ENCODE measurements at regions not wholly inside any gene's neighbourhood (a gene's known extent, or its start where the extent isn't known, plus 50 kb on each side); places are given as distances from the start of the nearest gene placed in this dataset.

- Mint-ChIP-seq H3K4me1 (no peaks in the 10 kb centered on the region), H3K27me3 (no peaks in the 10 kb centered on the region), H3K4me3 (no peak overlapping the region), H3K27ac (no peak overlapping the region), H3K9me3 (ENCODE audit: insufficient read depth) (no peaks in the 10 kb centered on the region)
- no peak overlapping the region for H3K4me2 ChIP-seq (replicated peaks; ENCODE audit: low read depth, low read length, poor library complexity, severe bottlenecking)
- no peaks in the 10 kb centered on the region for H3K27me3 ChIP-seq (replicated peaks in 1 of 4; ENCODE audit: control extremely low read depth in 1 of 4, control insufficient read depth in 3 of 4, insufficient read depth in 4 of 4, low read length in 3 of 4)
- no peak overlapping the region for H2AFZ ChIP-seq (ENCODE audit: insufficient read depth, low read depth, low read length, poor library complexity, severe bottlenecking)
- no peaks in the 10 kb centered on the region for H4K20me1 ChIP-seq (ENCODE audit: control insufficient read depth, insufficient read depth, low read length, poor library complexity, severe bottlenecking)
- no peak overlapping the region for H3K27ac ChIP-seq (ENCODE audit: low read length in 2 of 2)
- no peak for TF ChIP-seq EZH2 (IDR thresholded peaks at IDR 0.05; ENCODE audit: borderline replicate concordance, insufficient read depth, low read depth, low read length, poor library complexity, severe bottlenecking)
- no peak for TF ChIP-seq CTCF (IDR thresholded peaks at IDR 0.05)
- no peaks in the 10 kb centered on the region for H3K79me2 ChIP-seq (ENCODE audit: control insufficient read depth, insufficient read depth, low read length)
- WGBS (ENCODE audit: insufficient coverage): no CpG with 5 or more reads among the region's 2 CpGs
- ATAC-seq (ENCODE audit: low read depth) (no peak), DNase-seq (no peak)
- H3K9me3 ChIP-seq (ENCODE audit: control extremely low read depth in 1 of 3, control insufficient read depth in 2 of 3, insufficient read depth in 1 of 3, low read length in 2 of 3): peaks cover 0 to 1% (median 0%) of the 10 kb centered on the region in 3 donors
- intact Hi-C loops (cut with micrococcal nuclease): no loop called here
- ChIA-PET POLR2A (no interaction called here), CTCF (no interaction called here)
- H3K4me1 ChIP-seq (ENCODE audit: control insufficient read depth in 2 of 2, insufficient read depth in 2 of 2, low read length in 2 of 2): no peaks in the 10 kb centered on the region
- H3K4me3 ChIP-seq (ENCODE audit: control extremely low read depth in 1 of 5, extremely low read depth in 1 of 5, insufficient read depth in 1 of 5, low read depth in 2 of 5, low read length in 4 of 5): no peak overlapping the region
- no peaks in the 10 kb centered on the region for H3K36me3 ChIP-seq (replicated peaks in 1 of 2; ENCODE audit: control extremely low read depth in 1 of 2, control insufficient read depth in 1 of 2, extremely low read depth in 1 of 2, insufficient read depth in 2 of 2, low read length in 1 of 2)
- no peak overlapping the region for H3K9ac ChIP-seq (ENCODE audit: low read length)
These were observed 215.9 kb upstream of the AADAT start for GRCh38 chr4:170305627-170306026.

GRCh38 chr4:170281027-170281426 is 191.3 kb upstream of the AADAT start:
- ATAC-seq (ENCODE audit: low read depth): no peak
- Mint-ChIP-seq H3K27me3 (peaks cover 3% of the 10 kb centered on the region), H3K27ac (no peak overlapping the region), H3K4me3 (no peak overlapping the region), H3K9me3 (ENCODE audit: insufficient read depth) (no peaks in the 10 kb centered on the region), H3K4me1 (no peaks in the 10 kb centered on the region)
- no peak overlapping the region for H3K4me2 ChIP-seq (replicated peaks; ENCODE audit: low read depth, low read length, poor library complexity, severe bottlenecking)
- intact Hi-C loops (cut with micrococcal nuclease): no loop called here
- TF ChIP-seq CTCF (IDR thresholded peaks at IDR 0.05) (no peak), EZH2 (IDR thresholded peaks at IDR 0.05; ENCODE audit: borderline replicate concordance, insufficient read depth, low read depth, low read length, poor library complexity, severe bottlenecking) (no peak)
- no peaks in the 10 kb centered on the region for H3K4me1 ChIP-seq (ENCODE audit: control insufficient read depth in 2 of 2, insufficient read depth in 2 of 2, low read length in 2 of 2)
- POLR2A ChIA-PET: no interaction called here
- DNase-seq: no peak
- no peaks in the 10 kb centered on the region for H3K79me2 ChIP-seq (ENCODE audit: control insufficient read depth, insufficient read depth, low read length)
- no CpG with 5 or more reads among the region's 2 CpGs for WGBS (ENCODE audit: insufficient coverage)
- H3K4me3 ChIP-seq (ENCODE audit: control extremely low read depth in 1 of 5, extremely low read depth in 1 of 5, insufficient read depth in 1 of 5, low read depth in 2 of 5, low read length in 4 of 5): no peak overlapping the region
- no peaks in the 10 kb centered on the region for H3K36me3 ChIP-seq (replicated peaks in 1 of 2; ENCODE audit: control extremely low read depth in 1 of 2, control insufficient read depth in 1 of 2, extremely low read depth in 1 of 2, insufficient read depth in 2 of 2, low read length in 1 of 2)
- H3K27me3 ChIP-seq (replicated peaks in 1 of 4; ENCODE audit: control extremely low read depth in 1 of 4, control insufficient read depth in 3 of 4, insufficient read depth in 4 of 4, low read length in 3 of 4): no peaks in the 10 kb centered on the region
- no peak overlapping the region for H2AFZ ChIP-seq (ENCODE audit: insufficient read depth, low read depth, low read length, poor library complexity, severe bottlenecking)
- H3K27ac ChIP-seq (ENCODE audit: low read length in 2 of 2): no peak overlapping the region
- CTCF ChIA-PET: no interaction called here
- H4K20me1 ChIP-seq (ENCODE audit: control insufficient read depth, insufficient read depth, low read length, poor library complexity, severe bottlenecking): no peaks in the 10 kb centered on the region
- H3K9ac ChIP-seq (ENCODE audit: low read length): no peak overlapping the region
- peaks cover 0 to 1% (median 0%) of the 10 kb centered on the region in 3 donors for H3K9me3 ChIP-seq (ENCODE audit: control extremely low read depth in 1 of 3, control insufficient read depth in 2 of 3, insufficient read depth in 1 of 3, low read length in 2 of 3)
